ENCODE measurements at regions not wholly inside any gene's neighbourhood (a gene's known extent, or its start where the extent isn't known, plus 50 kb on each side); places are given as distances from the start of the nearest gene placed in this dataset.

DNA sequence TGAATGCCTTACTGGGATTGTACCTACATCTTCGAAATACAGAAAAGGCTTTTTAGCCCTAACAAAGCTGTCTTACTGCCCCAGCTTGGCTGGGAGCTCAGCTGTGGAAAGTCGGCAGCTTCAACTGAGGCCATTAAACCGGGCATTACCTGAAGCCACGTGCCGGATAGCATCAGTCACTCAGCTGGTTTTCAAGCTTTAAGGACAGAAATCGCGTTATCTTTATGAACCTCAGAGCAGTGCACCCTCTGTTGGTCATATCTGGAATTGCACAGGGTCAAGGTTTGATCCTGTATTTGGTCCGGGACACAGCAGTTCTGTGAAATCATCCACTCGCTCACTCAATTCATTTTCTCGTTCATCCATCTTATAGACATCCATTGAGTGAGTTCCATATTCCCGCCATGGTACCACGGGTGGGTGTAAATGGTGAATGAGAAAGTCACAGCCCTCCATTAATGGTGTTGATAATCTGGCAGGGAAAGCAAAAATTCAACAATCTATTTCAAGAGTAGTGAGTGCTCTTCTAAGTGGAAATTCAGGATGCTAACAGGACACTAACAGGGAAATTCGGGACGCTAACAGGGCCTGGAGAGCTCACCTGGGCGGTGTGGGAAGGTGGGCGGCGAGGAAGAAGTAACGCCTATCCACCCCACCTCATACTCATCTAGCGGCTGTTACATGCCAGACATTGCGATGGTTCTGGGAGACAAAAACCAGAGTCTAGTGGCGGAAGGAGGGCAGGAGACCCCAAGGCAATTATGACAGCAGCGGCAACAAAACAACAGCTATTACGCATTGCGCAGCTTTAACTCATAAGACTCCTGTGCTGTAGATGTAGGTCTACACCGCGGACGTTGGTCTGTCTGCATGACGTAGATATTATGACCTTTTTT, 60.6 kb upstream of the TCL1A start:
- Histone ChIP-seq H3K27ac (ENCODE audit: low read depth, low read length) (no peak overlapping the region), H3K4me1 (replicated peaks in 1 of 4; ENCODE audit: control insufficient read depth in 3 of 4, insufficient read depth in 4 of 4, low read length in 3 of 4) (peaks cover 0 to 4% (median 0%) of the 10 kb centered on the region in 4 experiments; a peak in 2 of 7 replicates), H3K56ac (replicated peaks; ENCODE audit: insufficient read length, low read depth, low read length) (no peak overlapping the region), H3K36me3 (ENCODE audit: control insufficient read depth in 2 of 4, insufficient read depth in 4 of 4, low read length in 3 of 4) (no peaks in the 10 kb centered on the region), H4K8ac (ENCODE audit: extremely low read depth, insufficient read depth, low read length) (no peak overlapping the region), H2AK5ac (ENCODE audit: low read depth, low read length) (no peak overlapping the region), H3K9ac (replicated peaks in 1 of 4; ENCODE audit: extremely low read depth in 1 of 4, low read depth in 3 of 4, low read length in 3 of 4) (no peak overlapping the region), H3K4ac (replicated peaks; ENCODE audit: insufficient read length, low read depth, low read length) (no peak overlapping the region), H3K18ac (ENCODE audit: extremely low read depth, low read length) (no peak overlapping the region), H2BK20ac (ENCODE audit: low read length) (peak overlapping the region; percentile 66; the same call in 1 of the 2 replicates), H4K91ac (replicated peaks; ENCODE audit: insufficient read length, low read length) (no peak overlapping the region), H4K5ac (ENCODE audit: insufficient read length, low read depth, low read length) (no peak overlapping the region), H3K9me3 (ENCODE audit: insufficient read depth in 2 of 2, low read depth in 1 of 2, low read length in 1 of 2) (no peaks in the 10 kb centered on the region), H4K20me1 (replicated peaks in 1 of 2; ENCODE audit: control insufficient read depth in 1 of 2, insufficient read depth in 2 of 2, low read length in 2 of 2) (no peaks in the 10 kb centered on the region), H3K27me3 (replicated peaks in 1 of 4; ENCODE audit: control insufficient read depth in 3 of 4, extremely low read depth in 1 of 4, insufficient read depth in 3 of 4, low read length in 3 of 4) (peaks cover 0 to 19% (median 9%) of the 10 kb centered on the region in 4 experiments; a peak in 4 of 7 replicates), H2BK12ac (ENCODE audit: low read depth, low read length) (peak overlapping the region; percentile 78; the same call in 1 of the 2 replicates), H3K4me3 (ENCODE audit: extremely low read depth in 1 of 4, insufficient read depth in 2 of 4, low read depth in 3 of 4, low read length in 4 of 4) (no peak overlapping the region), H3K79me1 (ENCODE audit: low read depth, low read length) (no peaks in the 10 kb centered on the region), H2BK15ac (ENCODE audit: low read length) (peak overlapping the region; percentile 31; the same call in 1 of the 2 replicates), H2BK5ac (ENCODE audit: low read depth, low read length) (peak overlapping the region; percentile 61; the same call in 1 of the 2 replicates), H3K23me2 (ENCODE audit: low read depth, low read length) (no peaks in the 10 kb centered on the region), H3K4me2 (ENCODE audit: insufficient read depth in 1 of 2, low read depth in 2 of 2, low read length in 2 of 2) (no peak overlapping the region), H3K23ac (ENCODE audit: insufficient read length) (no peak overlapping the region), H3K79me2 (ENCODE audit: control insufficient read depth in 1 of 2, insufficient read depth in 2 of 2, low read length in 2 of 2) (no peaks in the 10 kb centered on the region), H3K14ac (ENCODE audit: insufficient read length) (no peak overlapping the region), H2BK120ac (replicated peaks; ENCODE audit: low read depth, low read length) (no peak overlapping the region), H2AFZ (ENCODE audit: low read length) (no peak overlapping the region)
- WGBS, 2 experiments (ENCODE audit: extremely low coverage in 1 of 2, insufficient coverage in 1 of 2, insufficient read length in 1 of 2, insufficient replicate concordance in 2 of 2, low coverage in 1 of 2, low lambda C conversion rate in 2 of 2, missing lambda C conversion rate in 1 of 2): 70% methylated on average over 28 of the region's 28 CpGs; no CpG with 5 or more reads in 1 of the 2 experiments
- FAIRE-seq (peak; percentile 94), DNase-seq (ENCODE audit: low read depth in 1 of 2, low spot score in 2 of 2) (peak in 1 of 2 experiments; percentile 87)
- peak; percentile 75 to 83 for TF ChIP-seq RAD21 (IDR thresholded peaks at IDR 0.05 in 1 of 2, conservative IDR thresholded peaks at IDR 0.05 in 1 of 2; ENCODE audit: low read depth in 2 of 2, low read length in 2 of 2)
- no peak for TF ChIP-seq NRF1 (IDR thresholded peaks at IDR 0.05; ENCODE audit: low read depth, low read length)
- no peak for TF ChIP-seq JUN (IDR thresholded peaks at IDR 0.05; ENCODE audit: low read depth, low read length)
- TF ChIP-seq CHD2 (IDR thresholded peaks at IDR 0.05; ENCODE audit: low read length): no peak
- TF ChIP-seq MAX (IDR thresholded peaks at IDR 0.05): peak; percentile 99
- peak; percentile 49 to 92 (median 69) for TF ChIP-seq CTCF (IDR thresholded peaks at IDR 0.05; ENCODE audit: control extremely low read depth in 1 of 3, insufficient read depth in 1 of 3, low read depth in 1 of 3, low read length in 3 of 3)
- TF ChIP-seq, protein P1, sequence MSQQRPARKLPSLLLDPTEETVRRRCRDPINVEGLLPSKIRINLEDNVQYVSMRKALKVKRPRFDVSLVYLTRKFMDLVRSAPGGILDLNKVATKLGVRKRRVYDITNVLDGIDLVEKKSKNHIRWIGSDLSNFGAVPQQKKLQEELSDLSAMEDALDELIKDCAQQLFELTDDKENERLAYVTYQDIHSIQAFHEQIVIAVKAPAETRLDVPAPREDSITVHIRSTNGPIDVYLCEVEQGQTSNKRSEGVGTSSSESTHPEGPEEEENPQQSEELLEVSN (IDR thresholded peaks at IDR 0.05): peak; percentile 96
- POLR2A ChIA-PET (ENCODE audit: partially characterized antibody): interaction anchor here (1.4 kb wide), 1 partner anchor 205 kb away, joined by 3 read pairs; no protein-coding TSS in a partner anchor
- CTCF ChIA-PET (ENCODE audit: partially characterized antibody): interaction anchor here (0.5 to 7.3 kb wide), 89 partner anchors 9 to 740 kb away, joined by 3 to 67 read pairs (median 4); no protein-coding TSS in a partner anchor

All from H1 (cell line).